HG03571 (cell line): ENCODE measurements at regions not wholly inside any gene's neighbourhood (a gene's known extent, or its start where the extent isn't known, plus 50 kb on each side); places are given as distances from the start of the nearest gene placed in this dataset.
"Not testable (repeated sequence)": the region's sequence is repeated elsewhere in the genome, so short reads cannot be mapped to it uniquely, and the experiment has no call there.

ENCODE experiments used
- ATAC-seq: cut with Tn5 transposase; IDR thresholded peaks from one replicate; pipeline ENCODE4 v1.9.1; 2021; ENCODE audit not compliant: unreplicated experiment

DNA sequence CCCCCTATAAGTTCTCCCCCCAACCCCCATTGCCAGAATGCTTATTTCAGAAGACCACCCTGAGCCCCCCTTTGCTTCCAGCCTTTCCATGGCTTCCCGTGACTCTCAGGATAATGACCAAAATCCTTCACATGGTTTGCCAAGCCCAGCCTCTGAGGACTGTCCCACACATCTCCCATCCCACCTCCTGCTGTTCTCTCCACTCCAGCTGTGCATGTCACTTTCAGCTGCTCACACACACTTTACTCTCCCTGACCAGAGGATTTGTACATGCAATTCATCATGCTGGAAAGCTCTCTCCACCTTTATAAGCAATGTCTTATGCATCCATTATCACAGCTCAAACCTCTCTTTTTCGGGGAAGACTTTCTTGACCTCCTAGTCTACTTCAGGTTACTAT, 164.2 kb downstream of the PRL start:
- no peak for ATAC-seq

DNA sequence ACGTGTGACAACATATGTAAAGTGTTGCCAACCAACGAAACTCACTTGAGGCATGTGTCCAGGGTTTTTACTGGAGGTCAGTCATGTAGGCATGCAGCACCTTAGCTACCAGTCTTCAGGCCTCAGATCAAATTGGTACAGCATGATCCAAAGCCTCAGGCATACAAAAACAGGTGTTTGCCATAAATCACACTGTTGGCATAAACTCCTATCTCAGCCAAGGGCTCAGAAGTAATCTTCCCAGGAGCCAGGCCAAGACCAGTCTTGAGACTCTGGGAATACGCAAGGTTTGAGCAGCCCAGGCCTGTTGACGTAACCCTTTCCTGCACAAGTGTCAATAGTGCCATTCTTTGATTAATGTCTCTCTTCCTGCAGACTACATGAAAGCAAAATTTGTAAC, 163.5 kb downstream of the PRL start:
- no peak for ATAC-seq

DNA sequence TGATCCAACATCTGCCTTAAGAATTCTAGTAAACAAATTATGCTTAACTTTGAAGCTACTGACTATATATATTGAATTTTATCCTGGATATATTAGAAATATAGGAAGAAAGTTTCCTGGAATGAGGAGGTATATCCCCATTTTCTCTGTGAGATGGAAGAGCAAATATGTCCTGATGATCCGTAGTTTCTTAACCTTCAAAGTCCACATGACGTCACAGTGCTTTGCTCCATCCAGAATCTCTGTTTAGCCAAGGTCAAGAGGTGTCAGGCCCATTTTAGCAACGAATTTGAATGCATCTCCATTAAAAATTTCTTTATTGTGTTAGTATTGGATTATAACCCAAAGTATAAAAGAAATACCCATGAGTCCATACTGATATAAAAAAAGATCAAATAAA, 162.5 kb downstream of the PRL start:
- no peak for ATAC-seq

DNA sequence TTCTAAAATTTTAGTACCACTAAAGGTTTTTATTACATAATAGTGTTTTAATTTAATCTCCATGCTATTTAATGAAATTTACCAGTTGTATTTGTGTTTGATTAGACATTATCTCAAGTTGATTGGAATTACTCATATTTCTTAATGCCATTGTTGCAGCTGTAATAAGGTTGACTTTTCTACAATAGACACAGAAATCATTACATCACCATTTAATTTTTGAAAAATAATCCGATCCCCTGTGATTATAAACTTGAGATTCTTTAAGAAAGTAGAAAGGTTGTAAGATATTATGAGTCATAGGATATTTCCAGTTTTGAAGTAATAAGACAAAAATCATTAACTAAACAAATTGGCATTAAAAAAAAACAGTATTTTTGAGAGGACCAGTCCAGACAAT, 161.4 kb downstream of the PRL start:
- no peak for ATAC-seq

DNA sequence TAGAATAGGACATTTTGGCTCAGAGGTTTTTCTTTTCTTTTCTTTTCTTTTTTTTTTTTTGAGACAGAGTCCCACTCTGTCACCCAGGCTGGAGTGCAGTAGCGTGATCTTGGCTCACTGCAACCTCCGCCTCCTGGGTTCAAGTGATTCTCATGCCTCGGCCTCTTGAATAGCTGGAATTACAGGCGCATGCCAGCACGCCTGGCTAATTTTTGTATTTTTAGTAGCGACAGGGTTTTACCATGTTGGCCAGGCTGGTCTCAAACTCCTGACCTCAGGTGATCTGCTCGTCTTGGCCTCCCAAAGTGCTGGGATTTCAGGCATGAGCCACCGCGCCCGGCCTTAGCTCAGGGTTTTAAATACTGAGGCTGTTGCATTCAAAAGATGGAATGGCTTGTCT, 156.1 kb downstream of the PRL start:
- ATAC-seq = not testable (repeated sequence)

DNA sequence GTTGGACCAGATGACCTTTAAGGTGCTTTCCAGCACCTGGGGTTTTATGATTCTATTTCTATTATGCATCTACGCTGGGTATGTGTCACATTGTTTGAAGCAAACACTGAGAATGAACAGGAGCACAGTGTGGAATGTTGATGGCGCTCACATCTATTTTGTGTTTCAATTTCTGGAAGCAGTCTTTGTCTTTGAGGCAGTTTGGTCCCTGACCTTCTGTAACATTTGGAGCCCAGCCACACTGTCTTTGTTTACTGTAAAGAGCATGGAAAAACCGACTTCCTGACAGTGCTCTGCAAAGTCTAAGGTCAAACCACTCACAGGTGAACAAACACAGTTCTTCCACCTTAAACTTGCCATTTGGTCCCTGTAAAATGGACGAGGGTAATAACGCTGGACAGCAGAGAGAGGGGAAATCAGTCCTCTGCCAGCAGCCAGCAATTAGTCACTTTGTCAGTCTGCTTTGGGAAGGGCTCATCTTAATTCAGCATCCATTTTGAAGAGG, 155.5 kb downstream of the PRL start:
- no peak for ATAC-seq

DNA sequence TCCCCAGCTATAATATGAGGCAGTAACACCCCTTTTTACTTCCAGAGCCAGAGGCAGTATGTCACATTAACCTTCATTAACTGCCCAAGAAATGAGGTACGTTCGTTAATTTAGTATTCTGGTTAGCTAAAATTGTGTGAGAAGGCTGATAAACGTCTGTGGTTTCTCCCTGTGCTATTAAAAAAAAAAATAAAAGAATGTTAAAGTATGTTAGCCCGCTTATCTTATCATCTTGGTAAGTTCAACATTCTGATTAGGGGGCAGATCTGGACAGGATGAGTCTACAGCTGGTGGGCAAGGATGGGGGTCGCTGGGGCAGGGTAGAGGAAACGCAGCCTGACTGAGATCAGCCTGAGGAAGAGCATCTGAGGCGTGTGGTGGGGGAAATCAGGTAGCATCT, 154.0 kb downstream of the PRL start:
- no peak for ATAC-seq

DNA sequence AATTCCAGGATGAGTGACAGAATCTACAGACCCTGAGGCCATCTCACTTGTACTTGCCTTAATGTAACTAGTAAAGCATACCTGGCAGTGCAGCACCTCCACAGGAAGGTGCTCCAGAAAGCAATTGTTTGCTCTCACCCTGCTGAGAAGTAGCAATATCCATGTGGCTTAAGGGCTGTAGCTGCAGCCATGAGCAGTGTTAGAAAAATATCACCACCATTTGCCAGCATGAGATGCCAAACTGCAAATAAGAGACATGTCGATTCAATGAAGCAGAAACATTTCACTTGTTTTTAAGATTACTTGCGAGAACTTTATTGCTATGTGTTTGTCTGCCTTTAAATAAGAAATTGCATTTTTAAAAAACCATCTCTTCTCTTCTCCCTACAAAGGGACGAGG, 151.5 kb downstream of the PRL start:
- ATAC-seq = no peak

DNA sequence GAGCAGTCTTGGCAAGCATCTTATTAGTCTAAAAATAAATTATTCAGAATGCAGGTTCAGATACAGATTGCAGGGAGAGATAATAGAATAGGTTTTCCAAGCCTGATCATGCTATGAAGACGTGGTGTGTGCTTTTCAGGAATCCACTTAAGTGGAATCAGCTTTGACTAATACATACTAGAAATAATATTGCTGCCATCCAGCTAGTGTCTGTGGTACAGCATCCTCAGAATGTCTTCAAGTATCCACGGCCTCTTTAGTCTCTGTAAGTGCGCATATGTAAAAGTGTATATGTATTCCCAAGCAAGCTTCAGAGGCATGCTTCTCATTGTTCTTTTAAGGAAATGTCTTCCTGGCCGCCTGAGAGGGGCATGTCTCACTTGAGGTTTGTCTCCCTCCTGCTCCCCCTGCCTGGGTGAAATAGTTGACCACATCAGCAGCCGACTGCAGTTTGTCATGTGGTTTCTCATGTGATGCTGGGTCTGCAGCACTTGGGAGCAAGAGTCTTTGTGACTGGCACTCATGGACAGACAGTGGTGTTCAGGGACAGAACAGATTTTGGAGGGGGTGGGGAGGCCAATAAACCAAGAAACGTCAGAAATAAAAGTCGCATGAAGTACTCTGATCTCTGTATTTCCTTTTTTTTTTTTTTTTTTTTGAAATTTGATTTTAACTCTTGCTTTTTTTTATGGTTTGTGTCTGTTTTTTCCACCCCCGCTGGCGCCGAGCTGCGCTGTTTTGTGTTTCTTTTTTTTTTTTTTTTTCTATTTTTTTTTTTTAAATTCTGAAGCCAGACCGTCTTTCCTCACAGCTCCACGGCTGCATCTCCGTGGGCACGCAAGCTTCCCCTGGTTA, 150.8 kb downstream of the PRL start:
- ATAC-seq = no peak

DNA sequence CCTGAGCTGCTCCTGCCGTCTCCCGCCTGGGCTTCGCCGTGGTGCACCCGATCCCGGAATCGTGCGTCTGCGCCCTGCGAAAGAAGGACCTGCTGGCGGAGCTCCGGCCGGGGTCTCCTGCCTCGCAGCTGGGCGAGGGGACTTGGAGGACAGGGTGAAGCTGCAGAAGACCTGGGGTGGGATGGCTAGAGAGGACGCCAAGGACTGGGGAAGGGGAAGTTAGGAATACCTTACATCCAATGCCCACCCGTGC, 150.2 kb downstream of the PRL start:
- ATAC-seq = no peak

DNA sequence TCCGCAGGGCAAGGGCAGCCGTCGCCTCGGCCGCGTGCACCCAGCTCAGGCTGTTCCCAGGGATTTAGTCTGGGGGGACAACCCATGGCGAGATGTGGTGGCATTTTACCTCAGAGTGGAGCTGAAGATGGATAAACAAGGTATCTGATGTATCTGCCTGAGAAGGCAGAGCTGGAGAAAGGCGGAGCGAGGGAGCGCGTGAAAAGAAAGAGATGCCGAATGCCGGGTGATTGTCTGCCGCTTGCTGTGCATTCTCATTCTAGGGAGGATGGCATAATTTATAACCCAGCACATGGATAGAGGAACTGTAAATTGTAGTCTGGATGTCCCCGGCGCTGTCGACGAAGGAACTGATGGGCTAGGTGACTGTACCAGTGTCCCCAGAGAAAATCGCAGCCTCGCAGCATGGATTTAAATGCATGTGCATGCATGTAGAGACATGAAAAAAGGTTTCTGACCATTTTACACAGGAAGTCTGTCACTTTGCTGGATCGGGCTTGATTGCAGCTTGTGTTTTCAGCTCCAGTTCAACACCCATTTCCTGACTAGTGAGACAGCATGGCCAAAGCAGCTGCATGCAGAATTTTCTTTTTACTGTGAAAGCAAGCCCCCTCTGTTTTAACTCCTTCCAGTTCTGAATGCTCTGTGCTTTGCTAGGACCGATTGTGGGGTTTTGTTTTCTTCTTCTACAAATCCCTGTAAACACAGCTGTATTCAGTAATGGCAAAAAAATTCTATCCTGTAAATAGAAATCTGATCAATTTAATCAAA, 149.7 kb downstream of the PRL start:
- ATAC-seq = no peak

DNA sequence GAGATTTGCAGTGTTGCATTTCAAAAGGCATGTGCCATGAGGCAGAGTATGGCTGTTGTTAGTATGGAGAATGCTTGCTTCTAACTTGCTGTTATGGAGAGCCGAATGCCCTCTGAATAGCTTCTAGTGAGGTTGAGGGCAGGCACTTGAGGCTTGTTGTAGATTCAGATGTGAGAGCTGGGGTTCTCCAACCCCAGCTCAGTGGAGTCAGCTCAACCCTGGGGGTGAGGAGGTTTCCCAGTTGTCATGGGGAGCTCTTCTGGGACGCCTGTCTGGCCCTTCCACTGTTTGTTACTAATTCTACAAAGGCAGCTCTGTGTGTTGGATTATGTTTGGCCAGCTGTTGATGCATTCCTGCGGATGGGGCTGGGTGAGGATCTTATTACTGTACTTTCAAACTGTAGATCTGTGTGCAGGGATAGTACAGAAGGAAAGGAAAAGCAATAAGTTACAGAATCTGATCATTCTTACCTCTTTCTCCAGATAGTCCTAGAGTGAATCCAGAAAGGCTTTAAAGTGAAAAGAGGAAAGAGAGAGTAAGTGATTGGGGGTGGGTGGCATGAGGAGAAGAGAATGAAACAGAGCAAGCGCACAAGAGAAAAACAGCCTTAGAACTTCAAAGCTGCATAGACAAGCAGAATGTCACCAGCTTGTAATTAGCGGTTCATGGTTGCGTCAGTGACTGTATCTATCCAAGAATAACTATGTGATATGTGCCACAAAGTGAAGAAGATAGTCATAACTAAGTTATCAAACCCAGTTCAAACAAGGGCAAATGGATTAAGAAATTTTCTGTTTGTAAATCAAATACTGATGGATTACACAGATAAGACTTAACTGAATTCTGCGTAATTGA, 148.7 kb downstream of the PRL start:
- ATAC-seq = no peak

DNA sequence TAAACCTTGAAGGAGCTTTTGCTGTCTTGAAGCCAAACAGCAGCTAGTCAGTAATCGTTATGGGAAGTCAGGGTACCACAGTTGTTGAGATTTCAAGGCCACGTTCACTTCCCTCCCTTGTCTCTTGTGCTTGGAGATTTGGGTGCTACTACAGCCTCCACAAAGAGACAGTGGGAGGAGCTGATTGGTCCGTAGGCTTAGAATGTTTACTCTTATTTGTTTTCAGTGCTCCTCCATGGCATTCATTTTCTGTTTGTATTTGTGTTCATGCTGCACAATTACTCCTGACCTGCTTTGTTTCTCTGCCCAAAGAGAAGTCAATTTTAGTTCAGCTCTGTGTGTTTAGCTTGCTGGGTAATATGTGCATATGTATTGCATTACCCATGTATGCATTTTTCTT, 147.7 kb downstream of the PRL start:
- ATAC-seq = no peak

DNA sequence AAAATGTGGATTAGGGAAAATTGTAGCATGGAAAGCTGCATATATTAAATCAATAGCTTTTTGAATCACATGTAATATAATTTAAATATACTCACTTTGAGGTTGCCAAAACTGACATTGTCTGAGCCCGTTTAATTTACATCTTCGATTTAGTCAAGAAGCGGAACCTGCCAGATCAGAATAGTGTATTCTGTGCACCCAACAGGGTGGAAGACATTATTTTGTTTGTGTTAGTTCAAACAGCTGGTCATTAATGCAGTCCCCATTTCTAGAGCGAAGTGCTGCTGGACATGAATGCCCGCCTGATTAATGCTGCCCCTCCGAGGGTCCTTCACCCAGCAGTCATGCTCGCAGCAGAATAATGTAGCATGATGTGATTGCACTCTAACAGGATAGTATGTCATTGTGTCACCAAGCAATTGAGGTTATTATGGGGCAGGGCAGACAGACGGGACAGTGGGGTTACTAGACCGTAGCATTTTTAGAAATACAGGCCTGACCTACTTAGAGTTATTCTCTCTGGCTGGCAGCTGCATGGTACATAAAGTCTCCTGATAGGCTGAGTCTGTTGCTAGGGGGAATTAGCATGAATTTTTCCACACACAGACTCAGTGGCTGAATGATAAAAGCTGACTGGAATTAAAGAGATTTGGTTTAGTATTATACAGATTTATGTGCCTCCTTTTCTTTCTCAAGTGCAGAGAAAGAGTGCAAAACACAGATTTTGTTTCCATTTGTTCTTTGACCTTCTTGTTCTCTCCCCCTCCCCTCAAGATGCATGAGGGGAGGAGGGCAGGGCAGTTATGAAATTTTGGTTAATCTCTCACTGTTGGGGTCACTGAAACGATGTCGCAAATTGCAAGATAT, 147.1 kb downstream of the PRL start:
- ATAC-seq = no peak

DNA sequence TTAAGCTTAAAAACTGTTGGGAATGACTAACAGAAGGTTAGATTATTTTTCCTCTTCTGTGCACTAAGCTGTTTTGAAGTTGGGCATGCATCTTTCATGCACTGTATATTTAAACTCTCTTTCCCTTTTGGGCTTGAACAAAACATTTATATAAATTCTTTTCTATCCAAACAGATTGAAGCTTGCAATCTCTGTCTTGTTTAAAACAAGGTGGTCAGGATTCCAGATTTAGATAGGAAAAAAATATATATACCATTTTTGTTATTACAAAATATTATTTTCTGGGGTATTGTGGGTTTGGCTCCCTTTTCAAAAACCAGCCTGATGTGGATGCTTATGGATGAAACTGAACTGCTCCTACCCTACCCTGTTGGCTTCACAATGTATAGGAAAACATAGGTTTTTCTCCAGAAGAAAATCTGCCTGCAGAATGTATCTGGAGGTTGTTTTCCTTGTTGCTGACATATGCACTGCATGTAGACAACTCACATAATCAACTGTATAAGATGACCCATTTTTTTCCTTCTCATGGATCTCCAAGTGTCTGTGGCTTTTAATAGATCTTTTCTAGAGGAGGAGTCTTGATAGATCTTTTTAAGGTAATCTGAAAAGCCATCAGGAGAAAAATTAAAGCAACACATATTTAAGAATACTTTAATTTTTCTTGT, 146.3 kb downstream of the PRL start:
- no peak for ATAC-seq

DNA sequence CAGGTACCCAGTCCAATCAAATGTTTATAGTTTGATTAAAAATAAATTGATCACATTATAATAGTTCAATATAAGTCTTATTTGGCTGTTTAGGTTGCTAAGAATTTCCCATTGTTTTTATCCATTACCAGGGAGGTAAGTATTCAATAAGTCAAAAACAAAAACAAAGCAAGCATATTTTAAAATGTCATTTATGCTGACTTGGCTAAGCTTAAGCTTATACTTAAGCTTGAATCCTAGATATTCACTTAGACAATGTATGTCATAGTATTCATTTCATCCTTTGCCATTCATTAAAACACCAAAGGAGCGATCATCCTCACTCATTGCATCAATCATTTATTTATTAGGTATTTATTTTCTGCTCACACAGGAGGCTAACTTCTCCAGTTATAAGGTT, 144.9 kb downstream of the PRL start:
- ATAC-seq = no peak

DNA sequence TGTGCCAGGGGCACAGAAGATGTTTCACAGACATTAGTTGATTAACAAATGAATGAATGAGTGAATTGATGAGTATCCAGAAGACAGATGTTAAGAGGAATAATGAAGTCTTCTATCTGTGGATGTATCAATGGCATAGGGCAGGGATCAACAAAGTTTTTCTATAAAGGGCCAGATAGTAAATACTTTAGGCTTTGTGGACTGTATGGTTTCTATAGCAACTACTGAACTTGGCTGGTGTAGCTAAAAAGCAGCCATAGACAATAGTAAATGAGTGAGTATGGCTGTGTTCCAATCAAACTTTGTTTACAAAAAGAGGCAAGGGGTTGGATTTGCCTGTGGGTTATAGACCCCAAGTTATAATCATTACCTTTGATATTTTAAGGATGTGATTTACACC, 144.0 kb downstream of the PRL start:
- ATAC-seq = no peak

DNA sequence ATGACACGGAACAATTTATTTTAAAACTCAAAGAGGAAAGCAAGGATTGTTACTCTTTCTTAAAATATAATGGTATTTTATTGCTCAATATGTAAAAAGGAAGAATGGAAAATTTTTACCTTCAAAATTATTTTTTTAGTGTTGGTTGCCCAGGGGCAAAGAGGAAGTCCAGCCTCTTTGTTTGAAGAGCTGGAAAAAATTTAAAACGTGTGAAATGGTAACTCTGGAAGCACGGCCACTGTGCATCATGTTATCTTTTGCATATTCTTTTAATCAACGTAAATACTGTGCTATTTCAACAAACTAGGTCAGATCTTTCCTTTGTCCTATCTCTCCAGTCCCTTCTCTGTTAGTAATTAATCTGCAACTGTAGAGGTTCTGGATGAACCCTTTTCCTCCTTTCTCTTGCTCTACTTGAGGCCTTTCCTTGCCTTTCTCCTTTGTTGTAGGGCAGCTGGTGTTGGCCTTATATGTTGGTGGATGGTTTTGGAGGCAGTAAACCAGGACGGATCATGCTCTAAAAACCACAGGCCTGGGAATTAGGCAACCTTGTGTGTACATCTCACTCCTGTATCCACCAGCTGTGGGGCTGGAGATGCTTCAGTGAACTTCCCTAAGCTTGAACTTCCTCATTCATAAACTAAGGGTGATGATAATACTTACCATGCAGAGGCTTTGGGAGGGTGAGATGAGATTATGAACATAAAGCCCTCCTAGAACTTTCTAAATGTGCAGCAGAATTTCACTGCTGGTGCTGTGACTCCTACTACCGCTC, 143.3 kb downstream of the PRL start:
- no peak for ATAC-seq

DNA sequence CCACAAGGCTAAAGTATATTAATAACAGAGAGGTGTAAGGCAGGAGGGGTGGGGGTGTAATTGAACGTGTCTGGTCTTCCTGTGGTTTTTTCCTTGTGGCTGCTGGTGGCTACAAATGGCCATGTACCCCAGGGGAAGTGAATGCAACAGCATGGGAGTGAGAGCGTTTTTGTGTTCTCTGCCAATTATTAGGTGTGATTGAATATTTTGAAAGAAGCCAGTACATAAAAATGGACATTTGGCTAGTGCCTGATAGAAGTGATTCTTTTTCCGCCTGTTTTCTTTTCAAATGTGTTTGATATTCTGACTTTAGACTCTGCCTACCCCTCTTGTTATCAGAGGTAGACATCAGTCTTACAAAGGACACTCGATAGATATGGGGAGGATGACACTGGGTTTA, 141.3 kb downstream of the PRL start:
- no peak for ATAC-seq
